Left ventricle myocardium inferior (tissue), 1 donor: ENCODE measurements at regions not wholly inside any gene's neighbourhood (a gene's known extent, or its start where the extent isn't known, plus 50 kb on each side); places are given as distances from the start of the nearest gene placed in this dataset.

Source experiments
- DNase-seq: peaks from one replicate; pipeline ENCODE4 v3.0.0-alpha.2; 2020
- H3K27ac ChIP-seq: fragments of 200-600 bp; replicated peaks from 2 replicates; pipeline ENCODE4 v1.8.0; 2021
- H3K27me3 ChIP-seq: fragments of 200-600 bp; 2 replicates; pipeline ENCODE4 v1.8.0; 2021; ENCODE audit warnings: low read depth
- H3K36me3 ChIP-seq: fragments of 200-600 bp; 2 replicates; pipeline ENCODE4 v1.8.0; 2021
- H3K4me1 ChIP-seq: fragments of 200-600 bp; 2 replicates; pipeline ENCODE4 v1.8.0; 2021
- H3K4me3 ChIP-seq: fragments of 200-600 bp; 2 replicates; pipeline ENCODE4 v1.8.0; 2021; ENCODE audit warnings: mild to moderate bottlenecking, moderate library complexity
- H3K9me3 ChIP-seq: fragments of 200-600 bp; replicated peaks from 2 replicates; pipeline ENCODE4 v1.8.0; 2021
- intact Hi-C: fragments of 100-400 bp; cut with micrococcal nuclease; formaldehyde crosslinking; loops from one replicate; pipeline ENCODE4 v1.11.0; 2022
- TF ChIP-seq, protein P1 (sequence below): fragments of 200-600 bp; IDR thresholded peaks from 2 replicates; pipeline ENCODE4 v1.8.0; 2021; ENCODE audit warnings: antibody characterized with exemption, mild to moderate bottlenecking, borderline replicate concordance
- donor health status: DM: no; HTN: yes; CAD: no; lungs with severe emphysema.

DNA sequence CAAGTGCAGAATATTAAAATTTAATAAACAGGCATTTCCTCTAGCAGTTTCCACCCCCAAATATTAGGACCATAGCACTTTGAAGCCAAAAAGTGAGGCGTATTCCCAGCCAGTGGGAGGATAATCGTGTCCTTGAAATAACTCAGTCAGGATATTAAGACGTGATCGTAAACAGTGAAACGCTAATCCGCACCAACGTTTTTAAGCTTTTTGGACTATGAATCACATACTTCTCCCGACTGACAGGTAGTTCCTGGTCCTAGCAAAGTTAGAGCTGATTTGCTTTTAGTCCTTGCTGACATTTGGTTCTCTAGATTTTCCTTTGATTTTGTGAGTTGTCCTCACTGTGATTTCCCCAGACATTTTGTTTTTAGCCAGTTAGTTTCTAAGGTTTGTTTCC is 197.1 kb upstream of the ARHGAP20 start:
- no peak overlapping the region for H3K27ac ChIP-seq

DNA sequence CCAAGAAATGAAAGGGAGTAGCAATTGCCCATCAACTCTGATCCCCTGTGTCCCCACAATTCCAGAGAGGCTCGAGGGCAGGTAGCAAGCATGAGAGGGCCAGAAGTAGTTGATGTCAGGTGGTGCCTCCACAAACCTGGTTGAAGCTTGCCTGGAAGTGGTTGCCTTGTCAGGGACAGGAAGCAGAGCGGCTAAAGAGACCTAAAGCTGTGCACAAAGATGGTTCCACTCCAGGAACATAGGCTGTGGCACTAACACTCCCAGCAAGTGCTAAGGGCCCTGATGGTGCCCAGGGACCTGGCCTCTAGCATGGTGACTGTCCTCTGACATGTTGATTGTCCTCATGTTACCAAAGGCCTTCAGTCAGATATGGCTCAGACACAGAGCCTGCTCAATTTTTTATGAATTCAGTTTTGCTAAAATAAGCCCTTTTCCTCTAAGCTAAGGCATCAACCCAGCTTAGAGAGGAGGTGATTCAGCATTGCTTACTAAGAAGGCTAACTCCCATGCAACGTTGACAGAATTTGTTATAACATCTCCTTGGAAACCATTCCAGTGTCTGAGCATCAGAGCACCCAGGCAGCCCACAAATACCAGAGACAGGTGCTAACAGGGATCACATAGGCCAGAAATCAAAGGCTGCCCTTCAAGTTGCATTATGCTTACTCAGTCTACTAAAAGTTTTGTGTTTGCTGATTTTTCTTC is 196.3 kb upstream of the ARHGAP20 start:
- Histone ChIP-seq H3K9me3 (no peaks in the 10 kb centered on the region), H3K4me3 (no peak overlapping the region), H3K36me3 (no peaks in the 10 kb centered on the region), H3K27me3 (peaks cover under 1% of the 10 kb centered on the region), H3K4me1 (no peaks in the 10 kb centered on the region), H3K27ac (no peak overlapping the region)
- DNase-seq, result no peak
- intact Hi-C loops, result no loop called here
- TF ChIP-seq, protein P1, sequence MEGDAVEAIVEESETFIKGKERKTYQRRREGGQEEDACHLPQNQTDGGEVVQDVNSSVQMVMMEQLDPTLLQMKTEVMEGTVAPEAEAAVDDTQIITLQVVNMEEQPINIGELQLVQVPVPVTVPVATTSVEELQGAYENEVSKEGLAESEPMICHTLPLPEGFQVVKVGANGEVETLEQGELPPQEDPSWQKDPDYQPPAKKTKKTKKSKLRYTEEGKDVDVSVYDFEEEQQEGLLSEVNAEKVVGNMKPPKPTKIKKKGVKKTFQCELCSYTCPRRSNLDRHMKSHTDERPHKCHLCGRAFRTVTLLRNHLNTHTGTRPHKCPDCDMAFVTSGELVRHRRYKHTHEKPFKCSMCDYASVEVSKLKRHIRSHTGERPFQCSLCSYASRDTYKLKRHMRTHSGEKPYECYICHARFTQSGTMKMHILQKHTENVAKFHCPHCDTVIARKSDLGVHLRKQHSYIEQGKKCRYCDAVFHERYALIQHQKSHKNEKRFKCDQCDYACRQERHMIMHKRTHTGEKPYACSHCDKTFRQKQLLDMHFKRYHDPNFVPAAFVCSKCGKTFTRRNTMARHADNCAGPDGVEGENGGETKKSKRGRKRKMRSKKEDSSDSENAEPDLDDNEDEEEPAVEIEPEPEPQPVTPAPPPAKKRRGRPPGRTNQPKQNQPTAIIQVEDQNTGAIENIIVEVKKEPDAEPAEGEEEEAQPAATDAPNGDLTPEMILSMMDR, result no peak

More for the DNA sequence above, 197.1 kb upstream of the ARHGAP20 start:
- no peak for DNase-seq
- intact Hi-C loops, result no loop called here
- no peak overlapping the region for H3K4me3 ChIP-seq
- H3K36me3 ChIP-seq, result no peaks in the 10 kb centered on the region
- H3K4me1 ChIP-seq, result no peaks in the 10 kb centered on the region
- TF ChIP-seq, protein P1, result no peak
- H3K9me3 ChIP-seq, result no peaks in the 10 kb centered on the region
- no peaks in the 10 kb centered on the region for H3K27me3 ChIP-seq

DNA sequence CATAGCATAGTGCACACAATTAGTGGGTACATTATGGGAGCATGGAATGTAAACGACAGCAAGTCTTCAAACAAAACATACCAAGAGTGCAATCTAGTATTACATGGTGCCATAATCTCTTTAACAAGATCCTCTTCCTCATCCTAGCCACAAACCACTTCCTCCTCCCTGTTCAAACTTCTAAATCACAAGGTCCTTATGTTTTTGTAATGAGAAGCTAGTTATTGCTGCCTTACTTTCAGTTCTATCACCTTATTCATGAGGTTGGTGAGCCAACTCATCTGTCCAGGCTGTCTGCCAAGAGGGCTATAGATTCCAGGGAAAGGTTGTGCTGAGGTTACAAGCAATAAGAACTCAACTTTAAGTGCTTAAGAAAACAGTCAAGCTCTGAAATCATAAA is 195.4 kb upstream of the ARHGAP20 start:
- H3K4me1 ChIP-seq, result no peaks in the 10 kb centered on the region
- TF ChIP-seq, protein P1, result no peak
- H3K4me3 ChIP-seq, result no peak overlapping the region
- no peak for DNase-seq
- peaks cover 8% of the 10 kb centered on the region for H3K27me3 ChIP-seq
- H3K27ac ChIP-seq, result no peak overlapping the region
- intact Hi-C loops, result no loop called here
- H3K9me3 ChIP-seq, result no peaks in the 10 kb centered on the region
- no peaks in the 10 kb centered on the region for H3K36me3 ChIP-seq

DNA sequence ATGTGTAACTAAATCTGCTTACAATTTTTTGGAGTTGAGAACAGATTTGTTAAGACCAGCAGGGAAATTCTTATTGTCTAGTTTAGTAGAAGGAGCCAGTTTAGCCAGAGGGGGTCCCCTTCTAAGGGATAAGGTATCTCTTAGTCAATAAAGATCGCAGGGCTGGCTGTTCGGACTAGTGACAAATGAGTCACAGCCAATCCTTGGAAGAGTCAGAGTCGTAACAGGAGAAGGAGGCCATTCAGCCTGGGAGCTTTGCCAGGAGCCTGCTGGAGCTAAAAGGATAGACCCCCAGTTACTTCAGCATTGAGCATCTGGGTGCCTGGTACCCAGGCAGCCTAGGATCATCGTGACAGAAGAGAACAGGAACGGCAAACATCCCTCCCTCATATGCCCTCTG is 191.6 kb upstream of the ARHGAP20 start:
- Histone ChIP-seq H3K27ac (no peak overlapping the region), H3K4me3 (no peak overlapping the region), H3K4me1 (no peaks in the 10 kb centered on the region), H3K27me3 (peaks cover 12% of the 10 kb centered on the region), H3K36me3 (no peaks in the 10 kb centered on the region), H3K9me3 (no peaks in the 10 kb centered on the region)
- TF ChIP-seq, protein P1, result no peak
- no peak for DNase-seq
- intact Hi-C loops, result no loop called here

DNA sequence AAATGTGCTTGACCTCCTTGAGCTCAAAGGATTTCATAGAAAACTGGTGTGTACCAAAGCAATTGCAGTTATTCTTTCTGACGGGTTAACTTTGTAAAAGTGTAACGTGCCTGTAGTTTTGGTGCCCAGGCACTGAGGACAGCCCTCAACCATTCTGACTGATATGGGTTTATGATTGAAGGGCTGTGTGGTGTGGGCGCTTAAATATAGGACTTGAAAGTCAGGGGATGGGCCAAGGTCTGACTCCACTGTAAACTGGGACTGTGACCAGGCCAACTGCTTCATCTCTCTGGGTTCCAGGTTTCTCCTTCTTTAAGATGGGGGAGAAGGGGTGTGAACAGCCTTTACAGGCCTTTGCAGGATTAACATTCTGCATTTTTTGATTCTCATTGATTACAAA is 191.1 kb upstream of the ARHGAP20 start:
- intact Hi-C loops, result no loop called here

More for the DNA sequence above, 191.1 kb upstream of the ARHGAP20 start:
- no peak for DNase-seq
- Histone ChIP-seq H3K9me3 (no peaks in the 10 kb centered on the region), H3K27me3 (peaks cover 12% of the 10 kb centered on the region), H3K4me1 (no peaks in the 10 kb centered on the region), H3K27ac (no peak overlapping the region), H3K36me3 (no peaks in the 10 kb centered on the region), H3K4me3 (no peak overlapping the region)
- TF ChIP-seq, protein P1, result no peak
